CD1c-positive myeloid dendritic cell (primary cell): ENCODE measurements at regions not wholly inside any gene's neighbourhood (a gene's known extent, or its start where the extent isn't known, plus 50 kb on each side); places are given as distances from the start of the nearest gene placed in this dataset.

ENCODE experiments used
- DNase-seq: peaks from one replicate; pipeline ENCODE4 v3.0.0-alpha.2; 2016; ENCODE audit errors: extremely low spot score

DNA sequence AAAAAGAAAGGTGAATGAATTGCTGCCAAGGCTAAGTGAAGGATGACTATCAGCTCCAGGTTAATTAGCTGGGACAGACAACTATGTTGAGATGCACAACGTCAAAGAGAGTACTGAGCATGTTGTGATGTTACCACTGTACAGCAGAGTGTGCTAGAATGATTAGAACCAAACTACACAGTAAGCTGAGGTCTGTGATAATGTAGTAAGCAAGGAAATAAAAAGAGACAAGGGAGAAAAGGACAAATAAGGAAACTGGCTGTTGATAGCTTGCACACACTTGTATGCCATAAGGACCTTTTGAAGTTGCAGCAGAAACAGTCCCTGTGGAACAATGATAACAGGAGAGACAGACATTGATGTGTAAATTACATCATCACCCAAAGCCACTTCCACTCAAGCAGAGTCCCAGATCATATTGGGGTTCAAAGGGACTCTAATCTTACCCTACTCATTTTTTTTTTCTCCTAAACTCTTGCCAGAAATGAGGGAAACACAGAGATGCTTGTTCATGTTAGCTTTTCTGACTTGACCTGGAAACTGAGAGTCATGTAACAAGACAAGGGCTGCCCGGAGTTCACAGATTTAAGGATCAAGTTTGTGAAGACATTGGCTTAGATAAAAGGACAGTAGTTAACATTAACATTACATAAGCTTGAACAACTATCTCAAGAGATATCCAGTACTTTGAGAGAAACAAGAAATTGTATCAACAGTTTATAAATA is 189.9 kb downstream of the CENPW start:
- no peak for DNase-seq

DNA sequence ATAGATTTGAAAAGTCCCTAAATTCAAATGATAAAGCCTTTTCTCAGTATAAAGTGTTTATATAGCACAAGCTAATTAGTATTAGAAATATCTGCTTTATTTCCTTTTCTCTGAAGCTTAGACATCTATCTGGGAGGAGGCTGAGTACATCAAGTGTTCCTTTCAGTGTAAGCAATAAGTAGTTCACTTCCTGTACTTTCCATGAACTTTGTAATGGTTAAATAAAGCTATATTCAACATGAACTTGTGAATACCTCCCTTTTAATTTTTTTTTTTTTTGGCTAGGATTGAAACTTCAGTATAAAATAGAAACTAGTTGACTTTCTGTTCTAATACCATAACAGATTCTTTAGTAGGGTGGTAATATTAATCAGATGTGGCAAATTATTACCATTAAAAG is 190.9 kb downstream of the CENPW start:
- no peak for DNase-seq

DNA sequence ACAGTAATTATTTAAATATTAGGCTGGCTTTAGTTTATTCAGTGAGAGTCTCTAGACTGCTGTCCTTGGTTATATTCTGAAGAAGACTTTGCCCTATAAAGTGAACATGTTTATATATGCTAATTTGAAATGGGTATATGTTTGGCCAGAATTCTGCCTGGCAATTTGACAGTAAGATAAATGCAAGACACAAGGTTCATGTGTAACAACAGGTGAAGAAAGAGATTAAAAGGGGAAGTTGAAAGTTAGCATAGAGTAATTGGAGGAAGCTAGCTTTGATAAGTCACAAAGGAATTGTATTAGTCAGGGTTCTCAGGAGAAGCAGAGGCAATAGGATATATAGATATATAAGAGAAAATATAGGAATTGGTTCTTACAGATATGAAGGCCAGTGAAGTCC is 191.4 kb downstream of the CENPW start:
- DNase-seq: no peak

DNA sequence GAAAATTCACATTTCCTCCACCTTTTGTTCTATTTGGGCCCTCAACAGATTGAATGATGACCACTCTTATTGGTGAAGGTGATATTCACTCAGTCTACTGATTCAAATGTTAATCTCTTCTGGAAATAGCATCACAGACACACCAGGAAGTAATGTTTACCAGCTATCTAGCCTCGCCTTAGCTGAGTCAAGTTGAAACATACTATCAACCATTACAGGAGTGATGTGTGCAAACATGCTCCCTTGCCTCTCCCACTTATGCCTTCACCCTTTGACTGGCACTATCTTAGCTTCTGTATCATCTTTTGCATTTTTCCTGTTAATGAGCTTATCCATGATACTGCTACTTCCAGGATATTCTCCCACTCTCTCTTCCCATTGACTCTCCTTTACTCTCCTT is 191.9 kb downstream of the CENPW start:
- no peak for DNase-seq

DNA sequence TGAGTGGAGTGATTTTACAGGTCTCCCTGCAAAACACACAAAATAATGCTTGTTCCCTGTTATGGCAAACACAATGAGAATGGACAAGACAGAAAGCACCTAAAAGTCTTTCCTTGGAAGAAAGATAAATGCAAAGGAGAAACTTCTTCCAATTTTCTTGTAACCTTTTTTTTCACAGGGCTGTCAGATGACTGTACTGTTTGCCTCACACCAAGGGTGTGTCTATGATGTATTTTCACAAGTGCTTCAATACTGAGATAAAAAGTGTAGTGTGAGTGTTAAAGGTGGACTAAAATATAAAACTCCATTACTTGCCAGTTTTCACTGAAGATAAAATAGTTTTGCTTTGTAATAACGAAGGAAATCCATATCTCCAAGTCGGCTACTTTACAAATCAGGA is 194.5 kb downstream of the CENPW start:
- no peak for DNase-seq

DNA sequence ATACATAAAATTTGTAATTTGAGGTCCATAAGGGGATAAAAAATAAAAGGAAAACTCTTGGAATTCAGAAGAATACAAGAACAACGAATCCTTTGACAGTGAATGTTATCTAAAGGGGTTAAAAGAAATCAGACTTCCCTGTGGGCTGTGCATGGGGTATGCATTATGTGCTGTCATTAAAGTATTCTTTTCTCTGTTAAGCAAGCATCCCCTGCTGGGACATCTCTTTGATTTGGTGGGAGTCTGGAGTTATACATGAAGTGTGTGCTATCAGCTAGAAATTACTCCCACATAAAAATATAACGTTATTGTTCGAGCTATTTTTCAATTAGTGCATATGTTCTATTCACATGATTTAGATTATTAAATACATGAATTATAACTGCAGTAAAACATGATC is 195.2 kb downstream of the CENPW start:
- DNase-seq: no peak

DNA sequence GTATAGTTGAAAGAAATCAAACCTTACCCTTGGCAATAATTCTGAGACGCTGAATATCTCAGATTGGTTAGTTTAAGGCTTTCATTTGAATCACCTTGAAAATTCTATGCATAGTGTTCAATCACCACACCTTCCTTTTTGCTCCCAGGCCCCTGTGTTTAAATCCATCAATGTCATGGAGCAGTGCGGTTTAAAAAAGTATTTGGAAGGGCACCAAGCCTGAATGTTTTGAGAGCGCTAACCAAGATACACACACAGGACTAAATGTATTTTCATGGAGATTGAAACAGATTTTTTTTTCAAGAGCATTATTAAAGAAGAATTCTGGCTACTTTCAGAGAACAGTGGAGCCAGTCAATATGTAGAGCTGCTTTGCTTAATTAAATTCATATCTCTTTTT is 195.7 kb downstream of the CENPW start:
- DNase-seq: no peak

DNA sequence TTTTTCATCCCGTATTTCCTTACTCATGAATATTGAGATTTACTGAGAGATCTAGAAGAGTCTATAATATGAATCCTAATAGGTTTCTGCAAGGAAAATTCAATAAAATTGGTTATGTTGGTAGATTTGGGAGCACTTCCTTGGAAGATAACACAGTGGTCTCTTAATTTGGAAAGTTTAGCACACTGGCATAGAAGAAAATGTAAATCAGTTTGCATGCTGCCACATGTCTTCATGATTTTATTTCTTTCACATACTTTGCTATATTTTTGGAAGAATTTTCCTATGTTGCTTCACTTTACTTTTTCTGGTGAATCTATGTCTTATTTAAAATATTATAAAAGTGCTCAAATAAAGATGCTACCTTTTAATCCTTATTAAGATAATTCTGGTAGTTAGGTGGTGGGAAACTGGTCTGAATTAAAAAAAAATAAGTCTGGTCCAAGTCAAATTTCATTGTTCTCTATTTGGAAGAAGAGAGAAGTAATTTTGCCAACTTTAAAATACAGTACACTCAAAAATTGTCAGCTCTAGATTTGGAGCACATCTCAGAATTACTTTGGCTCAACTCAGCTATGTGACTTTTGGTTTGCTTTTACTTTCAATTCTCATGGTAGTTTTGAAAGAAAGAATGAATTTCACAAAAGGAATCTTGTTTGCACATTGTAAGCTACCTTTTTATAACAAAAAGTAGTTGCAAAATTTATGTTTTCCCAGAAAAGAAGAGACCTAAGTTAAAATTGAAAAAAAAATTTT is 197.3 kb downstream of the CENPW start:
- DNase-seq: no peak

DNA sequence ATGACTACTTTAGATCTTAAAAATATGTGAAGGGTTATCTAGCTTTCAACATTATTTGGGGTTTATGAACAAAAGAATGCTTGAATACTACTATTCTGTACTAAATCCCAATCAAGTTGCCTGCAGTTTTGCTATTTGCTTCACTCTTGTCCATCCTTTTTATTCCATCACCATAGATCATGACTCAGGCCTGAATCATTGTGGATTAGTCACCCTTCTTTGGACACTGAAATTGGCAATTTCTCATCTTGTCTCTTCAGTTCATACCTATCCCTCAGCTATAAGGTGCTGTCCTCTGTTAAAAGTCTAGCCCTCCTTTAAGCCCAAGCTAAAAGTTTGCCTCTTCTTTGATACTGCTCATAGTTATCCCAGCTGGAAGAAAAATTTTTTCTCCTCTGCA is 199.1 kb downstream of the CENPW start:
- DNase-seq: no peak

DNA sequence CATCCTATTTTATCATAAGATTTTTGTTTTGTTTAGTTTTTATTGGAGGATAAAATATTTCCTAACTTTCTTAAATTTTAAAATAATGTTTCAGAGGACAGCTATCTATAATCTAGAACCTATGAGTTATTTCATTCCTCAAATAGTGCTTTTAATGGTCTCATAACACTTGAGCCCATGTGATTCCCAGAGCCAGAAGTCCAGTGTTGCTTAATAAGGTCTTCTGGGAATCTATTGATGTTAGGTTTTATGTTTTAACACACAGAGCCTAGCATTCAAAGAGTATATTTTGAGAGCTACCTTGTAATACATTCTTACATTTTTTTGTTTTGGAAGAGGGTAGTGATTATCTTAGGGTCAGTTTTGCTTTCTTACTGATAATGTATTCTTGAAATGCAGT is 200.2 kb downstream of the CENPW start:
- no peak for DNase-seq

DNA sequence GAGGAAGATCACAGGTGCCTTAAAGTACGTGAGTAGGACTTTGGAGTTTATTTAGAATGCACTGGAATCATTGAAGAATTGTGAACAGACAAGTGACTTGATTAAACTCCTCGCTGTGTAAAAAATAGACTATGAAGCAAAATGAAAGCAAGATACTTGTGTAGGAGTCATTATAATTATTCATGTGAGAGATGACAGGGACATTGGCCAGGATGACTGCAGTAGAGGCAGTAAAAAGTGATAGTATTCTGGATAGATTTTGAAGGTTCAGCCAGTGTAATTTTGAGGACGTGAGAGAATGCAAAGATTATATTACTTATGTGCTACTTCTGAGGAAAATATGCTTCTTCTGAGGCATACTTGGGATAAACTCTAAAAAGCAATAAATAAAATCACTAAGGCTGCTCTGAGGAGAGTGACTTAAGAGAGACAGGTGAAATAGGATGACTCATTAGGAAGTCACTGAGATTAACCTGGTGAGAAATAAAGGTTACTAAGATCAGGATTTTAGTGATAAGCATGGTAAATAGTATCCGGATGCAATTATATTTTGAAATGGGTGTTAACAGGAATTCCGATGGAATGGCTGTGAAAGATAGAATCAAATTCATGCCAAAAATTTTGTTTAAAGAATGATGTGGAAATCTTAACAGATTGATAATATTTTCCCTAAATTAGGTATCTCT is 202.0 kb downstream of the CENPW start:
- DNase-seq: no peak

DNA sequence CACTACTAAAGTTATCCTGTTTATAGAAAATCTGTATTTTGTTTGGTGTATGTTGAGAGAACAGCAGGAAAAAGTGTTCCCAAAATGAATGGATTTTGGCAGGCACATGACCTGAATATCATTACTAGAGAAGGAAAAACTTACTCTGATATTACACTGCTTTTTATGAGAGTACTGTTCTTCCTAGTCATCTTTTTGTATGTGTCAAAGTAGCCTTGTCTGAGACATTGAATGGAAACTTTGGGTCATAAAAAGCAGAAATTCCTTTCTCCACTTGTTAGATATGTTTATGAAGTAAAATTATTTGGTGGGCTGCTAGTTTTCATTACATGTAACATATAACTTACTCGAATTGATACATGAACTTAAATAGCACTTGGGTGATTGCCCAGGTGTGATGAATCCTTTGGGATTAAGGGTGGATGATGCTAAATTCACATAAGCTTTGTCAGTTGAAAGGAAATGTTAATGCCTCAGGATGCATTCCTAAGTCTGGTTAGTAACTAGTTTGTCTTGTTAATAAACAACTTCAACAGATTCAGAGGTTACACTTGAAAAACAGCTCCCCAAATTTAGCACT is 206.7 kb downstream of the CENPW start:
- no peak for DNase-seq

DNA sequence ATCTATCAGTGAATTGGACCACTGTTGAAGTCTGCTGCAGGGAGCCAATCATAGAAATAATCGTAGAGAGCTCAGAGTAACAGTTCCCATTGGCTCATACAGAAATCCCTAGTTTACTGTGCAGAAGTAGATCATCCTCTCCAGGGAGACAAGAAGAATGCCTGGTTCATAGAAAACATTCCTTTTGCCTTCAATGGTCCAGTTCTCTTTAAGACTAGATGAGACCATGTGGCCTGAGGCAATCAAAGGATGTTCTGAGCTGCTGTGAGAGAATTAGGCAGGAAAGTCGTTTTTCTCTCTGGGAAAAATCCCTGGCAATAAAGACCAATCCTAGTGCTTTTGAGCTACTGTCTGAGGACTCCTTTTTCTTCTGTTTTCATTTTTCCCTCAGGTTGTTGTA is 208.4 kb downstream of the CENPW start:
- no peak for DNase-seq

DNA sequence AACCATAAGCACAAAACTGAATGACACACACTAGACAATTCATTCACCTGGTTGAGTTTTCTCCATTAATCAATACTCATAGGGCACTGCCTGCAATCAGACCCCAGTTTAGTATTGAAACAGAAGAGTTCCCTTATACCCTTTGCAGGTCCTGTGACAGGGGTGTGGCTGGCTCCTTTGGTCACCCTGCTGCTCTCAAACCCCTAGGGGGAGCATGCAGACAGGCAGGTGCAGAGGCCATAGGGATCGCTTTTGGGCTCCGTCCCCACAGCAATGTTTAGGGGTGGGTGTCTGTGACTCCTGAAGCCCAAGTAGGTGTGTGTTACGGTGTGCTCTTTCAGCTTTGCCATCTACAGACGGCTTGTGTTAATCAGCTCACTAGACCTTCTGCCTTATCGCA is 210.4 kb downstream of the CENPW start:
- no peak for DNase-seq

DNA sequence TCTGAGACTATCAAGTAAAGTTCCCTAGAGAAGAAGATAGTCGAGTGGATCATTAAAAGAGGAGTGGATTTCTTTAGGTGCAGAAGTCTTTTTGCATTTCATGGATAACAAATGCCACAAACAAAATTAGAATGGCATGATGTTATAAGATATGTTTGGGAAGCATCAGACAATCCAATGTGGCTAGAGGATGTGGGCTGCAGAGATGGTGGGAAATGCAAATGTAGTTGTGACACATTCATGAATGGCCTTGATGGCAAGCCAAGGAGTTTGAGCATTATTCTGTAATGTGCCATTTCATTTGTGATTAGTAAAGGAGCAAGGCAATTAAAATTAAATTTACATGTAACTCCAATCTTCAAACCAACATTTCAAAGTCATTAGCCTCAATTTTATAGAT is 211.9 kb downstream of the CENPW start:
- DNase-seq: no peak

DNA sequence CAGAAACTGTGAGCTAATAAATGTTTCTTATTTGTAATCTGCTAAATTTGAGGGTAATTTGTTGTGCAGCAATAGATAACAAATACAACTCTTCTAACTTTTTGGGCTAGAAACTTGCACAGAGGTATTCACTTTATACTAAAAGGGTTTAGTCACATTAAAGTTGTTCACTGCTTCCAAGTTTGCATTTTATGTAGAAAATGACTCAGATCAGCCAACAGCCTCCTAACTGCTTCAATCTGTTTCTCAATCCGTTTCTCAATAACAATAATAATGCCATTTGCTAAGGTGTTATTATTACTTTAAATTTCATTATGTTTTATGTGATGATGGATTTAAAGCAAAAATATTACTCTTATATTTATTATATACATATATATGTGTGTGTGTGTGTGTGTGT is 213.9 kb downstream of the CENPW start:
- DNase-seq: no peak

DNA sequence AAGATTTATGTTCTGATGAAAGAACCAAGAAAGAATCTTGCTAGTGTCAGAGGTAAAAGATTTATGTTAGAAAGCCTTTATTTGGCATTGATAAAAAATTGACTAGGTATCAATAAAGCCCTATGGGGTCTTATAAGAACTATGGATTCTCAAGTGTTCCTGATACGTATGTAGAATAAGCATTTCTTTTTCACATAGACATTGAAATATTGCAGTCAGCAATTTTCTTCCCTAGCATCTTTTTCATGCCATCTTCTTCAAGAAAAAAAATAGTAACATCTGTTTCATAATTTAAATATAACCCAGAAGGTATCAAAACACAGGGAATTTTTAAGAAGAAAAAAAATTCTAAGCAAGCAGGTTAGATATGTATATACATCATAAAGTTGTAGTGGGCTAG is 230.6 kb downstream of the CENPW start:
- DNase-seq: no peak

DNA sequence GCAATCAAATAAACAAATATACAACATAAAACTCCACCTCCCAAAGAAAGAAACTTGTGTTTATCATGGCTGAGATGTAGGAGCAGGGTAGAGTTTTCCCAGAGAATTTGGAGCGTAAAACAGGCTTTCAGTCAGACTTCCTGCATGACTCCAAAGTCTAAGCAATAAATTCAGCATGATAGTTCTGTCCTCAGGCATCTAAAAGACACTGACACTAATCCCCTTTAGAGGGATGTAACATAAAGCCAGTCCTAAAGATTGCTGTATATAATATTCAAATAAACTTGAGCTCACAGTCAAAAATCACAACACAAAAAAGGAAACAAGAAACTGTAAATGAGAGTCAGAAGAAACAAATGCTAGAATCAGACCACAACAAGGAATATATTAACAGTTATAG is 234.4 kb downstream of the CENPW start:
- no peak for DNase-seq

DNA sequence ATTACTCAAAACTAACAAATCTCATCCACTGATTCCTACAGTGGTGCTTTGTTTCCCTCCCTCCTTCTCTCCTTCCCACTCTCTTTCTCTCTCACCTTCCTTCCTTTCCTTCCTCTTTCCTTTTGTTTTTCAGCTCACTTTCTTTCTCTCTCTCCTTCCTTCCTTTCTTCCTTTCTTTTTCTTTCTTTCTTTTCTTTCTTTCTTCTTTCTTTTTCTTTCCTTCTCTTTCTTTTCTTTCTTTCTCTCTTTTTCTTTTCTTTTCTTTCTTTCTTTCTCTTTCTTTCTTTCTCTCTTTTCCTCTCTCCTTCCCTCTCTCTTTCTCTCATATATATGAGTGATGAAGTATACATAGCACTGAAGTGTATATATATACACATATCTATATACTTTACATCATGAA is 241.4 kb downstream of the CENPW start:
- no peak for DNase-seq

DNA sequence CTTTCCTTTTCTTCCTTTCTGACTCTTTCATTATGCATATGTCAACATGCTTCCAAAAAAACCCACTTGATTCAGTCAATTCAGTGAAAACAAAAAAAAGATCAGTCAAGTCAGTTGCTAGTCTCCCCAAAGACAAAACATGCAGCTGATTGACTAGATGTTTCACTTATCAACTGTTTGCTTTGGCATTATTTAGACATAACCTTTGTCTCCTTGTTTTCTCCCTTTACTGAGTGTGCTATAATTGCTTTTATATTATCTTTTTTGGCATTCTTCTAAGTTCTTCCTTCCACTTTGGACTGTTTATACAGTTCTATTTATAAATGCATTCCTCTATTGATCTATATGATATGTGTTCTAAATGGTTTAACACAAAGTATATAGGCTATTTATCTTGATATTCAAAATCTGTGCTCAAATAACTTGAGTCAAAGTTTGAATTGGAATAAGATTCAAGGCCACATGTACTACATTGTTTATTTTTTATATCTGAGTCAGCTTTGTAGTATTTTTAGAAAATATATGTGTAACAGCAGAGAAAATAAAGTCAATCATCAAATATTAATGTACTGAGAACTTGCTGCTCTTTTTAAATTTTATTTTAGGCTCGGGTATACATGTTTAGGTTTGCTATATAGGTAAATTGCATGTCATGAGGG is 260.5 kb downstream of the CENPW start:
- DNase-seq: no peak

DNA sequence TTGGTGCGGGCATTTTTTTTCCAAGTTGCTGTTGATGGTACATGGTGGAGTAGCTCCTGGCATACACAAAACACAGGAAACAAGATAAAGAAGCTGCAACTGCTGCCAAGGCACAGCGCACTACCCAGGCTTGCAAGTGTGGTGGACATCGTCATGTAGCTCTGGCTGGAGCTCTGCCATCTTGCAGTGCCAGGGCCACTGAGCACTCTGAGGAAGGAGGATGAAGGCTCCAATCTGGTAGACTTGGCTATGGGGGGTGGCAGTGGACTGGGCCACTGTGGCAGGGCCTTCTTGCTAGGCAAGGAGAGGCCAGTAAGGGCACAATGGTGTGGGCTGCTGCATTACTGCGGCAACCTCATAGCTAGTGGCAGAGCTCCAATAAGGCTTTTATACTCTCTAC is 263.5 kb downstream of the CENPW start:
- DNase-seq: no peak

DNA sequence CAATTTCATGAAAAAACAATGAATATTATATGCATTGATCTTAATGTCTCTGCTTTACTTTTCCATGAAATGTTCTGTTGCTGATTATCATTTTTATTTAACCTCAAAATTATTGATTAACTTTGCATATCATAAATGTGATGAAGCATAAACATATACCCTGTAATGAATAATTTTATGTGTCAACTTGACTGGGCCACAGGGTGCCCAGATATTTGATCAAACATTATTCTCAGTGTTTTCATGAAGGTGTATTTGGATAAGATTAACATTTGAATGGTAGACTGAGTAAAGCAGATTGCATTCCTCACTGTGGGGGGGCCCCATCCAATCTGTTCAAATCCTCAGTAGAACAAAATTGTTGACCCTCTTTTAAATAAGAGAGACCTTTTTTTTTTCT is 265.2 kb downstream of the CENPW start:
- no peak for DNase-seq
